Omental fat pad (tissue), 3 donors: ENCODE measurements at regions not wholly inside any gene's neighbourhood (a gene's known extent, or its start where the extent isn't known, plus 50 kb on each side); places are given as distances from the start of the nearest gene placed in this dataset.

Experiments used
- ATAC-seq: fragments of 150-250 bp; one replicate; pipeline ENCODE4 v1.9.1; 2016; ENCODE audit warnings: mild to moderate bottlenecking, moderate library complexity; ENCODE audit not compliant: low FRiP score
- DNase-seq: peaks from one replicate; pipeline ENCODE4 v3.0.0-alpha.2; 2019; ENCODE audit warnings: low spot score
- CTCF ChIP-seq, 3 donors: fragments of 450-650 bp; IDR thresholded peaks; one replicate each; pipeline ENCODE4 v1.5.1; 2016 to 2017; ENCODE audit warnings: antibody characterized with exemption in 3 of 3, mild to moderate bottlenecking in 3 of 3, moderate library complexity in 2 of 3

GRCh38 chr2:138334323-138334722 is 167.2 kb upstream of the SPOPL start:
- DNase-seq (no peak), ATAC-seq (no peak)
- TF ChIP-seq CTCF (IDR thresholded peaks at IDR 0.05), result no peak

GRCh38 chr2:138335036-138335435 is 166.5 kb upstream of the SPOPL start:
- no peak for TF ChIP-seq CTCF (IDR thresholded peaks at IDR 0.05)
- ATAC-seq (peak; percentile 54), DNase-seq (no peak)

GRCh38 chr2:138336146-138336545 is 165.4 kb upstream of the SPOPL start:
- no peak for TF ChIP-seq CTCF (IDR thresholded peaks at IDR 0.05)
- no peak for DNase-seq
- ATAC-seq, result no peak

- no peak for TF ChIP-seq CTCF (IDR thresholded peaks at IDR 0.05)
- DNase-seq (no peak), ATAC-seq (no peak)
These were observed 146.3 kb upstream of the SPOPL start for GRCh38 chr2:138355244-138355643.

GRCh38 chr2:138356178-138356577 is 145.4 kb upstream of the SPOPL start:
- no peak for DNase-seq
- peak; percentile 72 for ATAC-seq
- TF ChIP-seq CTCF (IDR thresholded peaks at IDR 0.05), result no peak

GRCh38 chr2:138359532-138359931 is 142.0 kb upstream of the SPOPL start:
- DNase-seq (no peak), ATAC-seq (no peak)
- no peak for TF ChIP-seq CTCF (IDR thresholded peaks at IDR 0.05)

- no peak for DNase-seq
- ATAC-seq, result peak; percentile 95
- no peak for TF ChIP-seq CTCF (IDR thresholded peaks at IDR 0.05)
These were observed 136.9 kb upstream of the SPOPL start for GRCh38 chr2:138364554-138365162.
